HUES64 (cell line): ENCODE measurements at regions not wholly inside any gene's neighbourhood (a gene's known extent, or its start where the extent isn't known, plus 50 kb on each side); places are given as distances from the start of the nearest gene placed in this dataset.

ENCODE experiments used
- H3K27ac ChIP-seq: 2 replicates; pipeline ENCODE4 v1.7.0; 2013; ENCODE audit warnings: low read depth, low read length, inconsistent platforms
- H3K27me3 ChIP-seq: 2 replicates; pipeline ENCODE4 v1.6.1; 2013; ENCODE audit warnings: mild to moderate bottlenecking, low read length; ENCODE audit not compliant: insufficient read depth
- H3K36me3 ChIP-seq: 2 replicates; pipeline ENCODE4 v1.6.1; 2013; ENCODE audit warnings: mild to moderate bottlenecking, low read length; ENCODE audit not compliant: insufficient read depth
- H3K4me1 ChIP-seq: 2 replicates; pipeline ENCODE4 v1.6.1; 2013; ENCODE audit warnings: mild to moderate bottlenecking, low read length, moderate library complexity; ENCODE audit not compliant: insufficient read depth
- H3K4me3 ChIP-seq: 2 replicates; pipeline ENCODE4 v1.5.1; 2013; ENCODE audit warnings: mild to moderate bottlenecking, low read length, moderate library complexity
- H3K9ac ChIP-seq: 2 replicates; pipeline ENCODE4 v1.6.1; 2013; ENCODE audit warnings: mild to moderate bottlenecking, low read depth, low read length
- H3K9me3 ChIP-seq: 2 replicates; pipeline ENCODE4 v1.6.1; 2013; ENCODE audit warnings: low read depth, low read length; ENCODE audit not compliant: insufficient read depth
- WGBS: fragments of 150-250, 120-280 bp; methylation state at CpG from one replicate; pipeline ENCODE4 v1.1.7; 2013; ENCODE audit warnings: missing lambda C conversion rate; 5-methylcytosine and 5-hydroxymethylcytosine counted together

DNA sequence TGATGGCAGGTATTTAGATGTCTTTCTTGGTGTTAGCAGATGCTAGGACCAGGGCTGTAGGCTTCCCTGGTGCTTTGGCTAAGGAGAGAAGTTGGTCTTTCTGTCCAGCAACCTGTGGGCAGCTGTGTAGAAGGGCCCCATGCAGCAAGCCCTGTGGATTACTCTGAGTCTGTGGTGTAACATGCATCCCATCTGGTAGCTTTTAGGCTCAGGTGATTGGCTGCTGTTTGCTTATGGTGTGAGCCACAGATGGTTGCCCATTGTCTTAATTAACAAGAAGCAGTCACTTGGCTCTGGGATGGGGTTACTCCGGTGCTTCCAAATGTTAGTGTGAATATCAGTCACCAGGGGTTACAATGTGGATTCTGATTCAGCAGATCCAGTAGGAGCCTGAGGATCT lies 368.6 kb upstream of the C2CD4B start:
- Histone ChIP-seq H3K9me3 (no peaks in the 10 kb centered on the region), H3K4me1 (no peaks in the 10 kb centered on the region), H3K36me3 (no peaks in the 10 kb centered on the region), H3K27ac (no peak overlapping the region), H3K4me3 (no peak overlapping the region), H3K9ac (no peak overlapping the region), H3K27me3 (no peaks in the 10 kb centered on the region)
- 69% methylated on average over 1 of the region's 1 CpG for WGBS

DNA sequence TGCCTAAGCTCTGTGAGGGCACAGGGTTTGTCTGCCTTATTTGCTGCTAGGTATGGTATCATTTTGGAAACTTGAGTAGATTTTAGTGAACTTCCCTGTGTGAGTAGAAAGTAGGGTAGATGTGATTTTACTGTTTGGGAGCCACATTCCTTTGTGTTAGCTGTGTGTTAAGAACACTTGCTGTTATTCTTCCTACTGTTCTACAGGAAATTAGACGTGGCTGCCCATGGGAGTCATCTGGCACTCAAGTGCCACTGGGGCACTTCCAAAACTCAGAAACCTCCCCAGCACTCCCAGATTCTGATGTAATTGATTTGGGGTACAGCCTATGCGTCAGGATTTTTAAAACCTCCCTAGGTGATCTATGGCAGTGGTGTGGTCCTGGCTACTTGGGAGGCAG lies 369.9 kb upstream of the C2CD4B start:
- Histone ChIP-seq H3K9me3 (no peaks in the 10 kb centered on the region), H3K36me3 (no peaks in the 10 kb centered on the region), H3K27me3 (no peaks in the 10 kb centered on the region), H3K4me3 (no peak overlapping the region), H3K4me1 (no peaks in the 10 kb centered on the region), H3K27ac (no peak overlapping the region), H3K9ac (no peak overlapping the region)
- WGBS, result 93% methylated on average over 2 of the region's 2 CpGs

DNA sequence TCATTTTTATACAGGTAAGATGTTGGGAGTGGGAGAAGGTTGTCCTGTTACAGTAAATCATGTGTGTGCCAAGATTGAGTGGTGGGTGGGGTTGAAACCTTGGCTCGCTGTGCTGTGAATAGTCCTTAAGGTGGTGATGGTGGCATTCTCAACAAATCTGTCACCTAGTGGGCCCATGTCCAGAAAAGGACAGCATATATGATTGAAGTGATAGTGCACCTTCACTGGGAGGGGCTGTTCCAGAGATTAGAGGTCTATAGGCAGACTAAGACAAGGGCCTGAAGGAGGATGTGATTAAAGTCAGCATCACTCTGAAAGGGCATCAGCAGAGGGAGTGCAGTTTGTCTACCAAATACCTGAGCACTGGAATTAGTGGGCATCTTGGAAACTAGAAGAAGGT lies 374.2 kb upstream of the C2CD4B start:
- WGBS, result 93% methylated on average over 1 of the region's 1 CpG
- Histone ChIP-seq H3K4me3 (no peak overlapping the region), H3K9ac (no peak overlapping the region), H3K27me3 (no peaks in the 10 kb centered on the region), H3K4me1 (no peaks in the 10 kb centered on the region), H3K9me3 (no peaks in the 10 kb centered on the region), H3K36me3 (no peaks in the 10 kb centered on the region), H3K27ac (no peak overlapping the region)

DNA sequence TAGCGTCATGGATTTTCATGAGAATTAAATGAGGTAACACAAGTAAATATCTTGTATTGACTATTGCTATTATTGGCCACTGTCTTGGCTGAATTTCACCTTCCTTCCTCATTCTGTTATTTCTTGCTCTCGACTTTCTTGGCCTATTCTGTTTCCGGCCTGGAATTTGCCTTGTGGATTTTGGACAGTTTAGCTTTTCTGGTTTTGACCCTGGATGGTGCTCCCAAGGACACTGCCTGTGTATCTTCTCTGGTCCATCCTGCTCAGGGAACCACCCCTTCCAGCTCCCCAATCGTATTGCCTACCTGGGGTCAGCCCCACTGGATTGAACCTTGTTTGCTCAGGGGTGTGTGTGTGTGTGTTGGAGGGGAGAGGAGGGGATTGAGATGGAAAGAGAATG lies 376.2 kb upstream of the C2CD4B start:
- Histone ChIP-seq H3K27ac (no peak overlapping the region), H3K9me3 (no peaks in the 10 kb centered on the region), H3K4me3 (no peak overlapping the region), H3K9ac (no peak overlapping the region), H3K4me1 (no peaks in the 10 kb centered on the region), H3K27me3 (no peaks in the 10 kb centered on the region), H3K36me3 (no peaks in the 10 kb centered on the region)
- WGBS, result 90% methylated on average over 3 of the region's 4 CpGs

DNA sequence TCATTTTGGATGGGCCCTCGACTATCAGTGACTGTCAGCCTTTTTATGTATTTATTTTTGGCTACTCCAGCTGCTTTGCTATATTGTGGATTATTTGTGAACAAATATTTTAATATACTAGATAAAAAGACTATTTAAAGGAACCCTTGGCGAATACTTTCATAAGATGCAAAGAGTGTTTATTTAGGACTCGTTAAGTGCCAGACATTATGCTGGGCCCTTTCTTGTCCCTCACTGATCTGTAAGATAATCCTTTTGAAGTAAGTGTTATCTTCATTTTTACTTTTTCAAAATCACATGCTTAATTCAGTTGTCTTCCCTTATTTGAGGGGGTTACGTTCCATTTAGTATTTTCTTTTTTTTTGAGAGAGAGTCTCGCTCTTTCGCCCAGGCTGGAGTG lies 376.8 kb upstream of the C2CD4B start:
- H3K4me1 ChIP-seq, result no peaks in the 10 kb centered on the region
- H3K36me3 ChIP-seq, result no peaks in the 10 kb centered on the region
- no peak overlapping the region for H3K27ac ChIP-seq
- WGBS, result 92% methylated on average over 5 of the region's 6 CpGs
- H3K27me3 ChIP-seq, result no peaks in the 10 kb centered on the region
- H3K9ac ChIP-seq, result no peak overlapping the region
- no peaks in the 10 kb centered on the region for H3K9me3 ChIP-seq
- no peak overlapping the region for H3K4me3 ChIP-seq

DNA sequence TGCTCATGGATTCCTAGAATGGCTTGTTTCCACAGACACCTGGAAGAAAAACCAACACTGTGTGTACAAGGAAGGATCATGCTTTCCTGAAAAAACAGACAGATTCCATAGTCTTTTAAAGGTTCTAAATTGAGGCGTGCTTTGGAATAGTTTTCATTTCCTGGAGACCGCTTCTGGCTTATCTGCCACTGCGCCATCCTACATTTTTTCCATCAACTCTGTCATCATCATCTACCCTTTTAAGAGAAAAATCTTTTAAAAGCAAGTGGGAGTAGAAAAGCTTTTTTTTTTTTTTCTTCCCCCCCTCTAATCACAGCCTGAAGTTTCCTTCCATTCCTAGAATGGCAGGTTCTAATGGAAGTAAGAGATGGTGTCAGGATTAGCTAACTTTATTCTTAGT lies 379.4 kb upstream of the C2CD4B start:
- Histone ChIP-seq H3K27me3 (no peaks in the 10 kb centered on the region), H3K4me1 (no peaks in the 10 kb centered on the region), H3K4me3 (no peak overlapping the region), H3K36me3 (no peaks in the 10 kb centered on the region), H3K9me3 (no peaks in the 10 kb centered on the region), H3K27ac (no peak overlapping the region), H3K9ac (no peak overlapping the region)
- WGBS, result 93% methylated on average over 3 of the region's 3 CpGs

DNA sequence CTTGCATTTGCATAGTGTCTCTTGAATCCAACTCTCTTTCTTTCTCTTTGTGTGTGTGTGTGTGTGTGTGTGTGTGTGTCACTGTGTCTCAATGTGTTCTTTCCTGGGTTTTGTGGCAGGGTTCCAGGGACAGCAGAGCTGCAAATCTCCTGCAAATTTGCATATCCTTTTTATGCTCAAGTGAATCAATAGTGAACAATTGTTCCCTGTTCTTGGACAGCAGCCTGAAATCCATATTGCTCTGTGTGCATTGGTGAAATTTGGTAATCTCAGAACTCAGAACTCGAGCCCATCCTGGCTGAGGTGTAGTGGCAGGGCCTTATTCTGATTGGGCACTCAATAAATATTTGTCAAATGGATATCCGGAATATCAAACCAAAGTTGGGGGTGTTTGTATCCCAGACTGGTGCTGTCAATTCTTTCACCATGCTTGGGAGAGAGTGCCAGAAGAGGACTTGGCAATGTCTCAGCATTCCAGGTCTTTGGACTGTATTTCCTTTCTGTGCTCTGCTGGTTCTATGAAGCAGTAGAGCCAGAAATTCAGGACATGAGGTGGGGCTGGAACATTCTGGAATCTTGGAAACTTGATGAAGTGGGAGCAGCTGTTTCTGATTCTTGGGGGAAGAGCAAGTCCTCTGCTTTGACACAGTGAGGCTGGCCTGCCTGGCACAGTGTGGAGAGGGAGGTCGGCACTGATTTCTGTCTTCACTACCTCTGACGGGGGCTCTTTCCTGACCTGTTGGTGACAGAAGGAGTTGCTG lies 380.6 kb upstream of the C2CD4B start:
- Histone ChIP-seq H3K36me3 (no peaks in the 10 kb centered on the region), H3K4me3 (no peak overlapping the region), H3K27ac (no peak overlapping the region), H3K4me1 (no peaks in the 10 kb centered on the region), H3K9me3 (no peaks in the 10 kb centered on the region), H3K27me3 (no peaks in the 10 kb centered on the region), H3K9ac (no peak overlapping the region)
- WGBS, result 94% methylated on average over 4 of the region's 4 CpGs

DNA sequence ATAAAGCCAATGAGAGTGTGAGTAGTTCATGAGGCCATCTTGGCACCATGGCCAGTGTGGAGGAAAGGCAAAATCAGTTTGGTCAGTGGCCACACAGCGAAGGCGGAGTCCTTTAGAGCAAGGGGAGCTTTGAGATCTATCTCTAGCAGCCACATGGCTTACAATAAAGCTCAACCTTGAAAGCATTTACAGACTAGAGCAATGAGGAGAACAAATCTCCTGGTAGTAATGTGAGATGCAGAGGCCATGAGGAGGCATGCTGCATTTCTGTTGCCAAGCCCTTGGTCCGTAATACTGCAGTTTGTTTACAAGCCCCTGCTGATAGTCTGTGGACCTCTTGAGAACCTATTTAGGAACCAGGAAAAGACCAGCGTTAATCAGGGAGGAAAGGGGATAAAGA lies 381.5 kb upstream of the C2CD4B start:
- no peaks in the 10 kb centered on the region for H3K4me1 ChIP-seq
- 90% methylated on average over 4 of the region's 4 CpGs for WGBS

DNA sequence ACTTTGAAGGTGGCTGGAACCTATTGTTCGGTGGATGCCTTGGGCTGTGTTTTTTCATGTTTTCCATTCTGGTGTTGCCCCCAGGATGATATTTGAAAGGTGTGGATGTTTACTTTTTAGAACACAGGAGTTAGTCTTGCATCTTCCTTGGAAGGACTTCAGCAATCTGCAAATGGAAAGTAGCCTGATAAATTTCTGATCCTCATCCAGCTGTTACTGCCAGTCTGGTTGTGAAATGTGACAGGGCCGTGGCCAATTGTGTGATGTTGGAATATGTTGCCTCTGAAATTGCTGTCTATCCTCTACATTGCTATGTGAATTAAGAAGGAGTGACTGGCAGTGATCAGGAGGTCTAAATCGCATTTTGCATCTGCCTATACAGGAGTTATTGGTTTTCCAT lies 382.5 kb upstream of the C2CD4B start:
- H3K27ac ChIP-seq, result no peak overlapping the region
- no peaks in the 10 kb centered on the region for H3K27me3 ChIP-seq
- no peaks in the 10 kb centered on the region for H3K36me3 ChIP-seq
- H3K4me3 ChIP-seq, result no peak overlapping the region
- 93% methylated on average over 2 of the region's 3 CpGs for WGBS
- no peak overlapping the region for H3K9ac ChIP-seq
- no peaks in the 10 kb centered on the region for H3K4me1 ChIP-seq
- no peaks in the 10 kb centered on the region for H3K9me3 ChIP-seq

More for the DNA sequence above, 381.5 kb upstream of the C2CD4B start:
- Histone ChIP-seq H3K27me3 (no peaks in the 10 kb centered on the region), H3K9me3 (no peaks in the 10 kb centered on the region), H3K4me3 (no peak overlapping the region), H3K27ac (no peak overlapping the region), H3K9ac (no peak overlapping the region), H3K36me3 (no peaks in the 10 kb centered on the region)

DNA sequence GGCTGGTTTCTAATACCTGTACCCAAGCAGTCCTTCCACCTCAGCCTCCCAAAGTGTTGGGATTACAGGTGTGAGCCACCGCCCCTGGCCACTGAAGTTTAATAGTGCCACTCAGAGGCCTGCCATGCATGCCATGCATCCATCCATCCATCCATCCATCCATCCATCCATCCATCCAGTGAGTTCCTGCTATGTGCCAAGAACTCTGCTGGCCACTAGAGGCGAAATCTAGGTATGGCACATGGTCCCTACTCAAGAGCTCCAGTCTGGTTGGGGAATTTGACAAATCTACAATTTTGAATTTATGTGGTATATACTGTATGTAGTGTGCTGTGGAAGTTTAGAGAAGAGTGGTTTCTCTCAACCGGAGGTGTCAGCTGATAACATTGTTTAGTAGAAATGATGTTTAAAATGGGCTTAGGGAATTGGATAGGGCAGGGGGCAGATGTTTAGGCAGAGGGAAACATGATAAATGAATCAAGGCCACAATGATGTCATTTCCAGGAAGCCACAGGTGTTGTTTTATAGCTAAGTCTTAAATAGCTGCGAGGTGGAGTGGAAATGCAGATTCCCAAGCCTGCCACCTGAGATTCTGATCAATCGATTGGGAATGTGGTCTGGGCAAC lies 384.4 kb upstream of the C2CD4B start:
- Histone ChIP-seq H3K36me3 (no peaks in the 10 kb centered on the region), H3K27ac (no peak overlapping the region), H3K9ac (no peak overlapping the region), H3K27me3 (no peaks in the 10 kb centered on the region), H3K9me3 (no peaks in the 10 kb centered on the region), H3K4me1 (no peaks in the 10 kb centered on the region), H3K4me3 (no peak overlapping the region)
- 81% methylated on average over 5 of the region's 5 CpGs for WGBS

DNA sequence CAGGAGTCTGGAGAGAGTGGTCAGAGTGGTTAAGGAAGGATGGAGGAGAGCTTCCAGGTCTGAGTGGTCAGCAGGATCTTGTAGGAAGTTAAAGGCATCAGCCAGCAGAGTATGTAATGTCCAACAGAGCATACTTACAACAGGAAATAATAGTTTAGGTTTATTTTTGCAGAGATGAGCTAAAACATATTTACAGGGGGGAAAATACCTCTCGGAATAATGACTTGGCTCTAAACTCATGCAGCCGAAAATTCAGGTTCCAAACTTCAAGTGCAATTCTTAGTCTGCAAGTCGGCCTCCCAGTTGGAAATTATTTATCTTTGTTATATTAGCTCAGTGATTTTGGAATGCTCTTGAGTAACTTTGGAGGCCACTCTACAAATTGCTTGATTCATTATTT lies 385.0 kb upstream of the C2CD4B start:
- H3K9ac ChIP-seq, result no peak overlapping the region
- no peak overlapping the region for H3K27ac ChIP-seq
- no peaks in the 10 kb centered on the region for H3K9me3 ChIP-seq

More for the DNA sequence above, 385.0 kb upstream of the C2CD4B start:
- 96% methylated on average over 3 of the region's 3 CpGs for WGBS
- no peak overlapping the region for H3K4me3 ChIP-seq
- H3K27me3 ChIP-seq, result no peaks in the 10 kb centered on the region
- 0 out of 2 replicates have a peak, but pooled peaks cover 4% of the 10 kb centered on the region for H3K4me1 ChIP-seq
- no peaks in the 10 kb centered on the region for H3K36me3 ChIP-seq
